Nephron progenitor cell (in vitro differentiated cells): ENCODE measurements at regions not wholly inside any gene's neighbourhood (a gene's known extent, or its start where the extent isn't known, plus 50 kb on each side); places are given as distances from the start of the nearest gene placed in this dataset.

Experiments
- DNase-seq: peaks from one replicate; pipeline ENCODE4 v3.0.0; 2021
- H3K27ac Mint-ChIP-seq: 2 replicates; pipeline ENCODE4 v1.8.0; 2021; ENCODE audit warnings: mild to moderate bottlenecking, moderate library complexity, mixed read lengths
- H3K27me3 Mint-ChIP-seq: 2 replicates; pipeline ENCODE4 v1.8.0; 2021; ENCODE audit warnings: mild to moderate bottlenecking, low read depth, mixed read lengths; ENCODE audit not compliant: poor library complexity
- H3K36me3 Mint-ChIP-seq: 2 replicates; pipeline ENCODE4 v1.8.0; 2021; ENCODE audit warnings: low read depth, mixed read lengths
- H3K4me1 Mint-ChIP-seq: 2 replicates; pipeline ENCODE4 v1.8.0; 2021; ENCODE audit warnings: mixed read lengths
- H3K4me3 Mint-ChIP-seq: 2 replicates; pipeline ENCODE4 v1.8.0; 2021; ENCODE audit warnings: mild to moderate bottlenecking, moderate library complexity, mixed read lengths
- H3K9me3 Mint-ChIP-seq: 2 replicates; pipeline ENCODE4 v1.8.0; 2021; ENCODE audit warnings: mild to moderate bottlenecking, moderate library complexity, mixed read lengths
- CTCF ChIP-seq: fragments of 200-600 bp; sonication (generic); IDR thresholded peaks from 2 replicates; pipeline ENCODE4 v1.5.0; 2021; ENCODE audit warnings: antibody characterized with exemption

- Mint-ChIP-seq H3K36me3 (no peaks in the 10 kb centered on the region), H3K27ac (peak overlapping the region; percentile 34), H3K4me1 (peaks cover 64% of the 10 kb centered on the region), H3K9me3 (no peaks in the 10 kb centered on the region), H3K4me3 (peak overlapping the region; percentile 52), H3K27me3 (peaks cover 4% of the 10 kb centered on the region)
- DNase-seq: no peak
- no peak for TF ChIP-seq CTCF
These were observed 158.9 kb upstream of the ZNF217 start for GRCh38 chr20:53752583-53752970.

- Mint-ChIP-seq H3K27ac (peak overlapping the region; percentile 96), H3K36me3 (no peaks in the 10 kb centered on the region), H3K4me3 (peak overlapping the region; percentile 7), H3K27me3 (peaks cover 4% of the 10 kb centered on the region), H3K9me3 (no peaks in the 10 kb centered on the region), H3K4me1 (peaks cover 64% of the 10 kb centered on the region)
- DNase-seq: no peak
- TF ChIP-seq CTCF: no peak
These were observed 158.1 kb upstream of the ZNF217 start for GRCh38 chr20:53751620-53752318.

DNA sequence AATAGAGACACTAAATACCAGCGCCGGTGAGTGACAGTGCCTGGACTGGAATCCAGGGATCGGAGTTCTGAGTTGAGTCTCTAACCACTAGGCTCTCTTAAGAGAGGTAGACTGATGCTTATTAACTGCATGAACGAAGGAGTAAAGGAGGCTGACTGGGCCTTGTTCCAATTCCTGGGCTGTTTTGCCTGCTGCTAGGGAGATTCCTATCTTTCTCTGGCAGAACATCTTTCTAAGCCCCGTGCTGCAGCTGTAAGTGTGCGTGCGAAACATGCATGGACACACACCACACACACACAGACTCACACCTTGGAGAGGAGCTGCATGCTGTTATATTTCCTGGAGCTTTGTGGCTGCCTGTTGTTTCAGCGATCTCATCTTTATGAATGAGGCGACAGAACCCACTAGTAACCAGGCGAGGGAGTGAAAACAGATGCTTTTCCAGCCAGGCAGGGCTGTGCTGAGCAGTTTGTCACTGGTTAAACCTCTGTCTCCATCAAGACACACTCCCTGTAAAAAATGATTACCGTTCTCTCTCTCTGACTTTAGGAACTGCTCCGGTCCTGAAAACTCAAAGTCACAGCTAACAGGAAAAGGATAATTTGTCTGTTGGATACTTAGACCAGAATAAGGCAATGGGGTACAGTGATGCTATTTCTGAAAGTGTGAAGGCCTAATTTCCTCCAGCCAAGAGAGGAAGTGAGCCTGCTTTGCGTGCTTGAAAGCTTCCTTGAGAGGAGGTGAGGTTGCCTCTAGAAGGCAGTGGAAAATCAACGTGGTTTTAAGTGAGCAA, 157.4 kb upstream of the ZNF217 start:
- Mint-ChIP-seq H3K4me1 (peaks cover 58% of the 10 kb centered on the region), H3K36me3 (no peaks in the 10 kb centered on the region), H3K27ac (peak overlapping the region; percentile 96), H3K4me3 (peak overlapping the region; percentile 7), H3K27me3 (peaks cover 4% of the 10 kb centered on the region), H3K9me3 (no peaks in the 10 kb centered on the region)
- no peak for TF ChIP-seq CTCF
- DNase-seq: no peak

DNA sequence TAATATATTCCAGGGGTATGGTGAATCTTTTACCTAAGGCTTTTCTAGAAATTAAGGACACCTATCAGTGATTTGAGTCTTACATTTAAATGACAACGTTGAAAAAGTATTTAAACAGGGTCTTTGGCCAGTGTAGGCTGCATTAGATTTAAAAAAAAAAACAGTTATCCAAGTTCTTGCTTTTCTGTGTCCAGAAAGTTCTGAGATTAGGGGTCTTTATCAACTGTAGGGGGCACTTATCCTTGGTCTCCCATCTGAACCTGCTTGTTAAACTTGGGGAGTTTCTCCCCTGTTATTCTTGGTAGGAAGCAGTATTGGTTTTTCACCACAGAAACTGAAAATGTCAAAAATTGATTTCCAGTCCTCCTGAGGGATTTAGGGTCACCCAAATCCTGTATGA, 155.9 kb upstream of the ZNF217 start:
- peaks cover 54% of the 10 kb centered on the region for H3K4me1 Mint-ChIP-seq
- DNase-seq: no peak
- no peaks in the 10 kb centered on the region for H3K36me3 Mint-ChIP-seq
- H3K4me3 Mint-ChIP-seq: no peak overlapping the region
- no peak for TF ChIP-seq CTCF
- H3K27me3 Mint-ChIP-seq: peaks cover 4% of the 10 kb centered on the region
- H3K27ac Mint-ChIP-seq: no peak overlapping the region
- H3K9me3 Mint-ChIP-seq: no peaks in the 10 kb centered on the region

DNA sequence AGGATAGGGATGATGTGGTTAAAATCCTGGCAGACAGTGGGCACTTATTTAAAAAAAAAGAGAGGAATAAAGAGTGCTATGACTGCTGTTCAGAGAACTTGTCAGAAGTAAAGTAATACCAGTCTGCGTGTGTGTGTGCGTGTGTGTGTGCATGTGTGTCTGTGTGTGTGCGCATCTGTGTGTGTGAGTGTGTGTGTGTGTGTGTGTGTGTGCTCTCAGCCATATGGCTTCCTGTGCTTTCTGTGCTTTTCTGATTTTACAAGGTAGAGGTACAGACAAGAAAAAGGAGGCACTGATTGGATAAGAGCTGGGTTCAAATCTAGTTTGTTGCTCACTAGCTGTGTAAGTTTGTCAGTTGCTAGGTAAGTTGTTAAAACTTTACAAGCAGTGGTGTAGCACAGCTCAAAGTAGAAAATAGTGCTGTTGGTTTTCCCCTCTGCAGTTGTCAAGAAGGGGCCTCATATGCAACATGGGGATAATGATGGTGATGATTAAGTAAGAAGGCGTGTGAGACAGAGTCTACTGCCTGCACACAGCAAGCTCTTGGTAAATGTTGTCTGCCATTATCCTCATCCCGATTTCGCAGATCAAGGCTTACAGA, 155.3 kb upstream of the ZNF217 start:
- no peak for DNase-seq
- no peaks in the 10 kb centered on the region for H3K9me3 Mint-ChIP-seq
- peaks cover 2% of the 10 kb centered on the region for H3K27me3 Mint-ChIP-seq
- H3K36me3 Mint-ChIP-seq: no peaks in the 10 kb centered on the region
- H3K4me3 Mint-ChIP-seq: no peak overlapping the region
- H3K27ac Mint-ChIP-seq: peak overlapping the region; percentile 1
- TF ChIP-seq CTCF: no peak
- peaks cover 50% of the 10 kb centered on the region for H3K4me1 Mint-ChIP-seq
